Adrenal gland (tissue), 9 donors: ENCODE measurements at regions not wholly inside any gene's neighbourhood (a gene's known extent, or its start where the extent isn't known, plus 50 kb on each side); places are given as distances from the start of the nearest gene placed in this dataset.
A peak's percentile ranks its signal among the peaks of the same experiment; 100 is the strongest.

Experiments
- DNase-seq, 7 donors: peaks; one replicate each; pipeline ENCODE4 v3.0.0-alpha.2; 2019 to 2020
- H3K27ac ChIP-seq, 5 donors: fragments of 200-600 bp; sonication (generic) in 4 of 5; 1 replicate in 3 of 5; 2 replicates in 2 of 5; pipeline versions ENCODE4 v1.5.1 to v1.8.0; 2016 to 2020; ENCODE audit warnings: mild to moderate bottlenecking in 1 of 5
- H3K27me3 ChIP-seq: fragments of 200-600 bp; 2 replicates; pipeline ENCODE4 v1.8.0; 2021
- H3K36me3 ChIP-seq, 2 donors: fragments of 200-600 bp; replicated peaks in 1 of 2; 1 replicate in 1 of 2; 2 replicates in 1 of 2; pipeline versions ENCODE4 v1.5.1 to v1.8.0; 2018 to 2022
- H3K4me1 ChIP-seq, 2 donors: fragments of 200-600 bp; replicated peaks in 1 of 2; 1 replicate in 1 of 2; 2 replicates in 1 of 2; pipeline versions ENCODE4 v1.5.1 to v1.8.0; 2018 to 2021
- H3K4me3 ChIP-seq, 4 donors: fragments of 200-600 bp; sonication (generic) in 3 of 4; one replicate each; pipeline ENCODE4 v1.5.1; 2016 to 2018
- H3K9me3 ChIP-seq, 3 donors: fragments of 200-600 bp; sonication (generic) in 1 of 3; replicated peaks in 1 of 3; 1 replicate in 2 of 3; 2 replicates in 1 of 3; pipeline versions ENCODE4 v1.5.1 to v1.8.0; 2016 to 2021
- CTCF ChIP-seq, 6 experiments: fragments of 450-650 bp in 4 of 6; fragments of 200-600 bp in 2 of 6; sonication (generic) in 1 of 6; IDR thresholded peaks; 1 replicate in 5 of 6; 2 replicates in 1 of 6; pipeline versions ENCODE4 v1.5.1 to v1.8.0; 2016 to 2021; ENCODE audit warnings: antibody characterized with exemption in 6 of 6, mild to moderate bottlenecking in 2 of 6, moderate library complexity in 1 of 6
- POLR2A ChIP-seq, 2 donors: fragments of 450-650 bp; IDR thresholded peaks; one replicate each; pipeline ENCODE4 v1.6.1; 2017; ENCODE audit warnings: antibody characterized with exemption in 2 of 2, mild to moderate bottlenecking in 2 of 2, moderate library complexity in 1 of 2
- WGBS, 4 donors: extraction: QIAGEN DNeasy Blood & Tissue Kit in 2 of 4; methylation state at CpG; one replicate each; pipeline versions ENCODE4 v1.1.5 to v1.1.7; 2013 to 2017; 5-methylcytosine and 5-hydroxymethylcytosine counted together
- intact Hi-C, 2 donors: fragments of 100-400 bp; cut with DNase I; formaldehyde crosslinking; loops; one replicate each; pipeline versions ENCODE4 v1.14.1 to v1.15.0; 2022 to 2023
- donor health status: healthy with polysubstance abuse.
- donor health status: Bipolar disorder and iron deficiency.
- donor health status: DM: yes; HTN: yes; CAD: no.
- donor health status: DM: no; HTN: no; CAD: no.
- donor health status: DM: no; HTN: no; CAD: no.

- no peak for DNase-seq
- no peaks in the 10 kb centered on the region for H3K4me1 ChIP-seq
- H3K9me3 ChIP-seq: no peaks in the 10 kb centered on the region
- H3K4me3 ChIP-seq: no peak overlapping the region
- intact Hi-C loops: no loop called here
- TF ChIP-seq CTCF (IDR thresholded peaks at IDR 0.05) (no peak), POLR2A (IDR thresholded peaks at IDR 0.05) (no peak)
- no peaks in the 10 kb centered on the region for H3K27me3 ChIP-seq
- no peaks in the 10 kb centered on the region for H3K36me3 ChIP-seq
- 64 to 75% (median 69%) methylated on average over 5 to 6 of the region's 6 CpGs for WGBS, 4 donors
- H3K27ac ChIP-seq: no peak overlapping the region
These were observed 62.4 kb upstream of the TRPM1 start for GRCh38 chr15:31163769-31164572.

- Histone ChIP-seq H3K4me3 (no peak overlapping the region), H3K4me1 (no peaks in the 10 kb centered on the region), H3K27ac (no peak overlapping the region), H3K27me3 (no peaks in the 10 kb centered on the region), H3K36me3 (no peaks in the 10 kb centered on the region), H3K9me3 (no peaks in the 10 kb centered on the region)
- DNase-seq: no peak
- intact Hi-C loops: no loop called here
- TF ChIP-seq POLR2A (IDR thresholded peaks at IDR 0.05) (no peak), CTCF (IDR thresholded peaks at IDR 0.05) (no peak)
- 71 to 94% (median 74%) methylated on average over 1 of the region's 1 CpG for WGBS, 4 donors
These were observed 63.0 kb upstream of the TRPM1 start for GRCh38 chr15:31164573-31164912.

GRCh38 chr15:31169558-31169957 lies 68.0 kb upstream of the TRPM1 start:
- WGBS, 4 donors: 89 to 98% (median 95%) methylated on average over 6 to 7 of the region's 7 CpGs
- TF ChIP-seq CTCF (IDR thresholded peaks at IDR 0.05) (no peak), POLR2A (IDR thresholded peaks at IDR 0.05) (no peak)

GRCh38 chr15:31171731-31172130 lies 70.2 kb upstream of the TRPM1 start:
- Histone ChIP-seq H3K27me3 (no peaks in the 10 kb centered on the region), H3K4me3 (no peak overlapping the region), H3K36me3 (no peaks in the 10 kb centered on the region), H3K4me1 (no peaks in the 10 kb centered on the region), H3K27ac (no peak overlapping the region), H3K9me3 (no peaks in the 10 kb centered on the region)
- intact Hi-C loops: no loop called here
- 84 to 90% (median 88%) methylated on average over 5 to 8 of the region's 8 CpGs for WGBS, 4 donors
- TF ChIP-seq CTCF (IDR thresholded peaks at IDR 0.05) (no peak), POLR2A (IDR thresholded peaks at IDR 0.05) (no peak)
- no peak for DNase-seq

More at GRCh38 chr15:31169558-31169957, 68.0 kb upstream of the TRPM1 start:
- no peaks in the 10 kb centered on the region for H3K36me3 ChIP-seq
- H3K9me3 ChIP-seq: no peaks in the 10 kb centered on the region
- no peaks in the 10 kb centered on the region for H3K4me1 ChIP-seq
- DNase-seq: peak in 1 of 7 donors; percentile 20
- H3K27ac ChIP-seq: no peak overlapping the region
- intact Hi-C loops: no loop called here
- no peak overlapping the region for H3K4me3 ChIP-seq
- H3K27me3 ChIP-seq: no peaks in the 10 kb centered on the region
